Astrocyte (in vitro differentiated cells and primary cell): ENCODE measurements at regions not wholly inside any gene's neighbourhood (a gene's known extent, or its start where the extent isn't known, plus 50 kb on each side); places are given as distances from the start of the nearest gene placed in this dataset.

Experiments
- DNase-seq: peaks from one replicate; pipeline ENCODE4 v3.0.0-alpha.2; 2010; ENCODE audit warnings: low read depth
- FAIRE-seq: peaks from 2 replicates; lab custom pipeline; 2011; peaks lifted over from hg19 to GRCh38; lab: Jason Lieb, UNC
- H2AFZ ChIP-seq: 2 replicates; pipeline ENCODE4 v1.6.0; 2012; ENCODE audit warnings: low read depth, low read length, inconsistent platforms
- H3K27ac ChIP-seq: 2 replicates; pipeline ENCODE4 v1.5.1; 2011; ENCODE audit warnings: low read depth, low read length, inconsistent platforms
- H3K27me3 ChIP-seq: 2 replicates; pipeline ENCODE4 v1.6.0; 2011; ENCODE audit warnings: low read length, inconsistent platforms; ENCODE audit not compliant: insufficient read depth
- H3K36me3 ChIP-seq: 2 replicates; pipeline ENCODE4 v1.5.1; 2011; ENCODE audit warnings: low read length, inconsistent platforms; ENCODE audit not compliant: insufficient read depth
- H3K4me1 ChIP-seq: 2 replicates; pipeline ENCODE4 v1.5.1; 2011; ENCODE audit warnings: low read length, inconsistent platforms; ENCODE audit not compliant: insufficient read depth
- H3K4me2 ChIP-seq: 2 replicates; pipeline ENCODE4 v1.6.0; 2012; ENCODE audit warnings: low read length, inconsistent platforms
- H3K4me3 ChIP-seq: 2 replicates; pipeline ENCODE4 v1.5.1; 2011; ENCODE audit warnings: low read depth, mild to moderate bottlenecking, low read length, inconsistent platforms; ENCODE audit not compliant: insufficient read depth
- H3K79me2 ChIP-seq: 2 replicates; pipeline ENCODE4 v1.6.0; 2012; ENCODE audit warnings: mild to moderate bottlenecking, low read length, inconsistent platforms; ENCODE audit not compliant: insufficient read depth
- H3K9ac ChIP-seq: 2 replicates; pipeline ENCODE4 v1.6.0; 2012; ENCODE audit warnings: mild to moderate bottlenecking, low read length, inconsistent platforms
- H3K9me3 ChIP-seq: 2 replicates; pipeline ENCODE4 v1.5.1; 2012; ENCODE audit warnings: low read depth, mild to moderate bottlenecking, low read length, inconsistent platforms; ENCODE audit not compliant: insufficient read depth
- H4K20me1 ChIP-seq: 2 replicates; pipeline ENCODE4 v1.6.0; 2012; ENCODE audit warnings: low read length, inconsistent platforms; ENCODE audit not compliant: insufficient read depth
- H3K27ac Mint-ChIP-seq: one replicate; pipeline ENCODE4 v1.8.0; 2021; ENCODE audit warnings: mild to moderate bottlenecking, mixed read lengths; ENCODE audit not compliant: unreplicated experiment
- H3K27me3 Mint-ChIP-seq: one replicate; pipeline ENCODE4 v1.8.0; 2021; ENCODE audit warnings: low read depth, mixed read lengths; ENCODE audit not compliant: unreplicated experiment
- H3K36me3 Mint-ChIP-seq: one replicate; pipeline ENCODE4 v1.8.0; 2021; ENCODE audit warnings: low read depth, mixed read lengths; ENCODE audit not compliant: unreplicated experiment
- H3K4me1 Mint-ChIP-seq: one replicate; pipeline ENCODE4 v1.8.0; 2021; ENCODE audit warnings: low read depth, mixed read lengths; ENCODE audit not compliant: unreplicated experiment
- H3K4me3 Mint-ChIP-seq: one replicate; pipeline ENCODE4 v1.8.0; 2021; ENCODE audit warnings: mild to moderate bottlenecking, moderate library complexity, mixed read lengths; ENCODE audit not compliant: unreplicated experiment
- H3K9me3 Mint-ChIP-seq: one replicate; pipeline ENCODE4 v1.8.0; 2021; ENCODE audit warnings: mild to moderate bottlenecking, mixed read lengths; ENCODE audit not compliant: unreplicated experiment
- CTCF ChIP-seq: IDR thresholded peaks from 2 replicates; pipeline ENCODE4 v1.5.1; 2011; ENCODE audit warnings: low read depth, mild to moderate bottlenecking, inconsistent platforms, low read length, moderate library complexity; ENCODE audit not compliant: insufficient read depth
- EZH2 ChIP-seq: IDR thresholded peaks from 2 replicates; pipeline ENCODE4 v1.6.1; 2012; ENCODE audit warnings: mild to moderate bottlenecking, low read length, inconsistent platforms; ENCODE audit not compliant: insufficient read depth

- no peaks in the 10 kb centered on the region for H4K20me1 ChIP-seq
- no peak overlapping the region for H3K4me3 ChIP-seq
- H3K9me3 ChIP-seq: no peaks in the 10 kb centered on the region
- Mint-ChIP-seq H3K27me3 (no peaks in the 10 kb centered on the region), H3K27ac (no peak overlapping the region), H3K9me3 (peaks cover 1% of the 10 kb centered on the region), H3K4me3 (no peak overlapping the region), H3K36me3 (no peaks in the 10 kb centered on the region), H3K4me1 (no peaks in the 10 kb centered on the region)
- no peaks in the 10 kb centered on the region for H3K36me3 ChIP-seq
- H3K27me3 ChIP-seq: no peaks in the 10 kb centered on the region
- no peak overlapping the region for H2AFZ ChIP-seq
- DNase-seq (no peak), FAIRE-seq (no peak)
- H3K4me1 ChIP-seq: no peaks in the 10 kb centered on the region
- no peak for TF ChIP-seq EZH2
- H3K9ac ChIP-seq: no peak overlapping the region
- no peaks in the 10 kb centered on the region for H3K79me2 ChIP-seq
- H3K4me2 ChIP-seq: no peak overlapping the region
- no peak overlapping the region for H3K27ac ChIP-seq
Observed at GRCh38 chr6:63424636-63425035, 104.9 kb upstream of the LGSN start.

- Mint-ChIP-seq H3K4me3 (no peak overlapping the region), H3K4me1 (no peaks in the 10 kb centered on the region), H3K9me3 (peaks cover 1% of the 10 kb centered on the region), H3K27me3 (no peaks in the 10 kb centered on the region), H3K27ac (no peak overlapping the region), H3K36me3 (no peaks in the 10 kb centered on the region)
- no peak for DNase-seq
- H3K4me1 ChIP-seq: no peaks in the 10 kb centered on the region
- no peaks in the 10 kb centered on the region for H3K79me2 ChIP-seq
- no peak for TF ChIP-seq EZH2
- no peaks in the 10 kb centered on the region for H4K20me1 ChIP-seq
- H3K4me2 ChIP-seq: no peak overlapping the region
- no peaks in the 10 kb centered on the region for H3K27me3 ChIP-seq
- no peaks in the 10 kb centered on the region for H3K9me3 ChIP-seq
- H2AFZ ChIP-seq: no peak overlapping the region
- no peak overlapping the region for H3K9ac ChIP-seq
- no peak for FAIRE-seq
- no peak overlapping the region for H3K4me3 ChIP-seq
- no peak overlapping the region for H3K27ac ChIP-seq
- no peaks in the 10 kb centered on the region for H3K36me3 ChIP-seq
Observed at GRCh38 chr6:63425493-63425892, 105.7 kb upstream of the LGSN start.

- no peaks in the 10 kb centered on the region for H3K36me3 ChIP-seq
- H3K9me3 Mint-ChIP-seq: peaks cover 1% of the 10 kb centered on the region
- DNase-seq (no peak), FAIRE-seq (no peak)
- H3K9me3 ChIP-seq: no peaks in the 10 kb centered on the region
- no peaks in the 10 kb centered on the region for H4K20me1 ChIP-seq
- no peaks in the 10 kb centered on the region for H3K4me1 ChIP-seq
- no peaks in the 10 kb centered on the region for H3K27me3 Mint-ChIP-seq
- no peak overlapping the region for H3K27ac ChIP-seq
- H3K9ac ChIP-seq: no peak overlapping the region
- no peak overlapping the region for H3K4me2 ChIP-seq
- H3K4me3 ChIP-seq: no peak overlapping the region
- TF ChIP-seq CTCF (no peak), EZH2 (no peak)
- H3K36me3 Mint-ChIP-seq: no peaks in the 10 kb centered on the region
- H2AFZ ChIP-seq: no peak overlapping the region
- no peak overlapping the region for H3K27ac Mint-ChIP-seq
- no peaks in the 10 kb centered on the region for H3K27me3 ChIP-seq
- no peaks in the 10 kb centered on the region for H3K4me1 Mint-ChIP-seq
- no peak overlapping the region for H3K4me3 Mint-ChIP-seq
- H3K79me2 ChIP-seq: no peaks in the 10 kb centered on the region
Observed at GRCh38 chr6:63426844-63427243, 107.1 kb upstream of the LGSN start.
